Endothelial cell of umbilical vein (primary cell): ENCODE measurements at regions not wholly inside any gene's neighbourhood (a gene's known extent, or its start where the extent isn't known, plus 50 kb on each side); places are given as distances from the start of the nearest gene placed in this dataset.

Source experiments
- EZH2 ChIP-seq: IDR thresholded peaks from 2 replicates; pipeline ENCODE4 v1.6.1; 2012; ENCODE audit warnings: borderline replicate concordance, low read depth, mild to moderate bottlenecking, moderate library complexity, low read length, inconsistent platforms; ENCODE audit not compliant: severe bottlenecking
- FOS ChIP-seq: IDR thresholded peaks from 2 replicates; pipeline ENCODE4 v1.6.1; 2011; ENCODE audit warnings: mild to moderate bottlenecking, low read length, moderate library complexity, borderline replicate concordance; ENCODE audit not compliant: insufficient read depth
- GATA2 ChIP-seq: IDR thresholded peaks from 2 replicates; pipeline ENCODE4 v1.7.0; 2011; ENCODE audit warnings: low read depth, mild to moderate bottlenecking, moderate library complexity, mixed read lengths, low read length; ENCODE audit not compliant: insufficient read length, insufficient read depth
- JUN ChIP-seq: IDR thresholded peaks from 2 replicates; pipeline ENCODE4 v1.6.1; 2011; ENCODE audit warnings: borderline replicate concordance, low read depth; ENCODE audit not compliant: insufficient read length, insufficient read depth
- MYC ChIP-seq: IDR thresholded peaks from one replicate; pipeline ENCODE4 v1.6.1; 2011; ENCODE audit warnings: mild to moderate bottlenecking, low read depth, low read length
- POLR2A ChIP-seq: IDR thresholded peaks from 2 replicates; pipeline ENCODE4 v1.6.1; 2012; ENCODE audit warnings: low read depth, mild to moderate bottlenecking, control low read depth, low read length
- POLR2AphosphoS5 ChIP-seq: IDR thresholded peaks from 2 replicates; pipeline ENCODE4 v1.6.1; 2012; ENCODE audit warnings: low read depth, mild to moderate bottlenecking, control low read depth, low read length, moderate library complexity; ENCODE audit not compliant: insufficient read depth
- TF ChIP-seq, protein P1 (sequence below), 2 donors: IDR thresholded peaks; 1 replicate in 1 of 2; 2 replicates in 1 of 2; pipeline ENCODE4 v1.5.1; 2011; ENCODE audit warnings: low read length in 2 of 2, mild to moderate bottlenecking in 2 of 2, moderate library complexity in 2 of 2, control low read depth in 1 of 2, inconsistent platforms in 1 of 2, low read depth in 1 of 2; ENCODE audit not compliant: insufficient read depth in 1 of 2; ENCODE audit errors: extremely low read depth in 1 of 2
- TF ChIP-seq, protein P2 (sequence below): IDR thresholded peaks from 2 replicates; pipeline ENCODE4 v1.6.1; 2011; ENCODE audit not compliant: insufficient read depth, insufficient read length

DNA sequence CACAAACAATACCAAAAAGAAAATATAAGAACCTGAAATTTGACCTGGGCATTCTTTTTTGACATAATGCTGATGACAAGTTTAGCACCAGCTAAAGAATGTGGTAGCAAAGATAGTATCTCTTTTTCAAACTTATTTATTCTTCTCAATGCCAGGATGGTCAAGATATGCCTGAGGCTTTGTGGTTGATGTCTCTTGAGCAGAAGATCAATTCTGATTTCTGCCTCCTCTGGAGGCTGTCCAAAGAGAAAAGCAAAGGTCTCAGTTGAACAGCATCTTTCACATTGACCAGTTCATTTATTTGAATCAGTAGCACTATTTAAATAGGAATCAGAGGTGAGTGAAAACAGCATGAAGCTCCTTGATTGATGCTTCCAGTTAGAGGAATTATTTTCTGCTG, 588.2 kb downstream of the HTR1A start:
- TF ChIP-seq, protein P1, sequence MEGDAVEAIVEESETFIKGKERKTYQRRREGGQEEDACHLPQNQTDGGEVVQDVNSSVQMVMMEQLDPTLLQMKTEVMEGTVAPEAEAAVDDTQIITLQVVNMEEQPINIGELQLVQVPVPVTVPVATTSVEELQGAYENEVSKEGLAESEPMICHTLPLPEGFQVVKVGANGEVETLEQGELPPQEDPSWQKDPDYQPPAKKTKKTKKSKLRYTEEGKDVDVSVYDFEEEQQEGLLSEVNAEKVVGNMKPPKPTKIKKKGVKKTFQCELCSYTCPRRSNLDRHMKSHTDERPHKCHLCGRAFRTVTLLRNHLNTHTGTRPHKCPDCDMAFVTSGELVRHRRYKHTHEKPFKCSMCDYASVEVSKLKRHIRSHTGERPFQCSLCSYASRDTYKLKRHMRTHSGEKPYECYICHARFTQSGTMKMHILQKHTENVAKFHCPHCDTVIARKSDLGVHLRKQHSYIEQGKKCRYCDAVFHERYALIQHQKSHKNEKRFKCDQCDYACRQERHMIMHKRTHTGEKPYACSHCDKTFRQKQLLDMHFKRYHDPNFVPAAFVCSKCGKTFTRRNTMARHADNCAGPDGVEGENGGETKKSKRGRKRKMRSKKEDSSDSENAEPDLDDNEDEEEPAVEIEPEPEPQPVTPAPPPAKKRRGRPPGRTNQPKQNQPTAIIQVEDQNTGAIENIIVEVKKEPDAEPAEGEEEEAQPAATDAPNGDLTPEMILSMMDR (IDR thresholded peaks at IDR 0.05; ENCODE audit: extremely low read depth in 1 of 2, insufficient read depth in 1 of 2, low read depth in 1 of 2, low read length in 2 of 2) = no peak
- no peak for TF ChIP-seq EZH2
- TF ChIP-seq FOS = no peak
- TF ChIP-seq POLR2A = no peak
- TF ChIP-seq POLR2AphosphoS5 = no peak
- TF ChIP-seq, protein P2, sequence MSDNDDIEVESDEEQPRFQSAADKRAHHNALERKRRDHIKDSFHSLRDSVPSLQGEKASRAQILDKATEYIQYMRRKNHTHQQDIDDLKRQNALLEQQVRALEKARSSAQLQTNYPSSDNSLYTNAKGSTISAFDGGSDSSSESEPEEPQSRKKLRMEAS = no peak
- no peak for TF ChIP-seq GATA2
- no peak for TF ChIP-seq JUN
- no peak for TF ChIP-seq MYC
